ENCODE measurements at regions not wholly inside any gene's neighbourhood (a gene's known extent, or its start where the extent isn't known, plus 50 kb on each side); places are given as distances from the start of the nearest gene placed in this dataset.

DNA sequence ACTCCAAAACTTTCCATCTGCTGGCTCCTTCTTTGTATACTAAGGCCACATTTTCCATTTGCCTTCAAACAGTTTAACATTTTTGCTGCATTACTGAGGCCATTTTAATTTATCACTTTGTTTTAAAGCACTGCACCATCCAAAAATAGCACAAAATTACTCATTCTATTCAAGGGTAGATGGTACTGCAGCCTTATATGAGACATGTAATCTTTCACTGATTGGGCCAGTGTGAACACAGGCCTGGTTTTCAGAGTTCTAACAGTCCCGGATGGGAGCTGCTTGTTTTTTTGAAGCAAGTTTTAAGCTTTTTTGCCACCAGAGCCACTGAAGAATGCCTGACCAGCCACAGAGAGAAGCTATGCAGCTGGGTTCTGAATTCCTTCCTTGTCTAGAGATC is 172.3 kb upstream of the TSC22D2 start:
- no peak for TF ChIP-seq POLR2A (IDR thresholded peaks at IDR 0.05)
- TF ChIP-seq, protein P1, sequence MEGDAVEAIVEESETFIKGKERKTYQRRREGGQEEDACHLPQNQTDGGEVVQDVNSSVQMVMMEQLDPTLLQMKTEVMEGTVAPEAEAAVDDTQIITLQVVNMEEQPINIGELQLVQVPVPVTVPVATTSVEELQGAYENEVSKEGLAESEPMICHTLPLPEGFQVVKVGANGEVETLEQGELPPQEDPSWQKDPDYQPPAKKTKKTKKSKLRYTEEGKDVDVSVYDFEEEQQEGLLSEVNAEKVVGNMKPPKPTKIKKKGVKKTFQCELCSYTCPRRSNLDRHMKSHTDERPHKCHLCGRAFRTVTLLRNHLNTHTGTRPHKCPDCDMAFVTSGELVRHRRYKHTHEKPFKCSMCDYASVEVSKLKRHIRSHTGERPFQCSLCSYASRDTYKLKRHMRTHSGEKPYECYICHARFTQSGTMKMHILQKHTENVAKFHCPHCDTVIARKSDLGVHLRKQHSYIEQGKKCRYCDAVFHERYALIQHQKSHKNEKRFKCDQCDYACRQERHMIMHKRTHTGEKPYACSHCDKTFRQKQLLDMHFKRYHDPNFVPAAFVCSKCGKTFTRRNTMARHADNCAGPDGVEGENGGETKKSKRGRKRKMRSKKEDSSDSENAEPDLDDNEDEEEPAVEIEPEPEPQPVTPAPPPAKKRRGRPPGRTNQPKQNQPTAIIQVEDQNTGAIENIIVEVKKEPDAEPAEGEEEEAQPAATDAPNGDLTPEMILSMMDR (IDR thresholded peaks at IDR 0.05) = no peak
